GM13977 (cell line): ENCODE measurements at regions not wholly inside any gene's neighbourhood (a gene's known extent, or its start where the extent isn't known, plus 50 kb on each side); places are given as distances from the start of the nearest gene placed in this dataset.

ENCODE experiments used
- DNase-seq: peaks from one replicate; pipeline ENCODE4 v3.0.0; 2012; ENCODE audit warnings: low spot score
- in situ Hi-C: fragments of 300-500 bp; cut with MboI; formaldehyde crosslinking; loops from one replicate; pipeline ENCODE4 v1.12.0; 2022; ENCODE audit warnings: low sequenced_read_pairs, low pct_unique_long_range_greater_than_20kb, mixed read lengths, inconsistent platforms; ENCODE audit not compliant: unreplicated experiment
- TF ChIP-seq, protein P1 (sequence below): IDR thresholded peaks from 2 replicates; pipeline ENCODE4 v1.5.1; 2012; ENCODE audit warnings: mild to moderate bottlenecking, control low read depth; ENCODE audit not compliant: insufficient read depth; ENCODE audit errors: extremely low read depth, missing control alignments

DNA sequence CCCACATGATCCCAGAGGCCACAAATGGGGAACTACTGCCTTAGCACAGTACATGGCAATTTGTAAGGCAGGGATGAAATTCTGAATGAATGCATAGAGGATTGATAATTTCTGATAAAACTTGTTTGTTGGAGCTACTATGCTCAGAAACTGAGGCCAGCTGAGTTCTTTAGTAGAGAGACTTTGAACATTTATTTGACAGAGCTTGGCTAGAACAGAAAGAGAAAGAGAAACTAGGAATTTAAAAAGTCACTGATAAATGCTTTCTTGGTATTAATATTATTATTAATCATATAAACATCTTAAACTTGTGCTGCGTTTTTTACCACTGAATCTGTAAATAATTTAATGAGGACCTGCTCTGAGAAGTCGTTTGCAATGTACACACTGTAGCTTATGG is 923.7 kb upstream of the CNTNAP5 start:
- TF ChIP-seq, protein P1, sequence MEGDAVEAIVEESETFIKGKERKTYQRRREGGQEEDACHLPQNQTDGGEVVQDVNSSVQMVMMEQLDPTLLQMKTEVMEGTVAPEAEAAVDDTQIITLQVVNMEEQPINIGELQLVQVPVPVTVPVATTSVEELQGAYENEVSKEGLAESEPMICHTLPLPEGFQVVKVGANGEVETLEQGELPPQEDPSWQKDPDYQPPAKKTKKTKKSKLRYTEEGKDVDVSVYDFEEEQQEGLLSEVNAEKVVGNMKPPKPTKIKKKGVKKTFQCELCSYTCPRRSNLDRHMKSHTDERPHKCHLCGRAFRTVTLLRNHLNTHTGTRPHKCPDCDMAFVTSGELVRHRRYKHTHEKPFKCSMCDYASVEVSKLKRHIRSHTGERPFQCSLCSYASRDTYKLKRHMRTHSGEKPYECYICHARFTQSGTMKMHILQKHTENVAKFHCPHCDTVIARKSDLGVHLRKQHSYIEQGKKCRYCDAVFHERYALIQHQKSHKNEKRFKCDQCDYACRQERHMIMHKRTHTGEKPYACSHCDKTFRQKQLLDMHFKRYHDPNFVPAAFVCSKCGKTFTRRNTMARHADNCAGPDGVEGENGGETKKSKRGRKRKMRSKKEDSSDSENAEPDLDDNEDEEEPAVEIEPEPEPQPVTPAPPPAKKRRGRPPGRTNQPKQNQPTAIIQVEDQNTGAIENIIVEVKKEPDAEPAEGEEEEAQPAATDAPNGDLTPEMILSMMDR, result no peak
- no peak for DNase-seq
- in situ Hi-C loops, result no loop called here

- TF ChIP-seq, protein P1, result no peak
- in situ Hi-C loops, result no loop called here
These were observed 921.2 kb upstream of the CNTNAP5 start for GRCh38 chr2:123103902-123104301.

GRCh38 chr2:123116595-123116994 is 908.5 kb upstream of the CNTNAP5 start:
- in situ Hi-C loops, result no loop called here
- DNase-seq, result no peak
- TF ChIP-seq, protein P1, result no peak

More at GRCh38 chr2:123103902-123104301, 921.2 kb upstream of the CNTNAP5 start:
- DNase-seq, result no peak

DNA sequence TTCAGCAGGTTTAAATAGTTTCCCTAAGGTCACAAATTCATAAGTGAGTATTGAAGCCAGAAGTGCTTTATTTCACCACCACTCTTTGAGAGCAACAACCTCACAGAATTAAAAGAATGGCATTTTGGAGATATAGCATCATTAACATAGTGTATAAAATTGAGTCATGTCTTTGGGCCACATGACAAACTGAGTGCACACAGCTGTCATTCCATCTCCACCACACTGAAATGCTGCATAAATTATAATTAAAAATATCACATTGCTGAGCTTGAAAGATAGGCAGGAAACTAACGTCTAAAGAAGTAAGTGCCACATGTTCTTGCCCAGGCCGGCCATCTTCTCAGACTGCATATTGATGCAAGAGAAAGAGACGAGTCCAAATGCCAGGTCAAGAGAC is 897.9 kb upstream of the CNTNAP5 start:
- DNase-seq, result no peak
- TF ChIP-seq, protein P1, result no peak
- in situ Hi-C loops, result no loop called here

- in situ Hi-C loops, result no loop called here
- TF ChIP-seq, protein P1, result no peak
- no peak for DNase-seq
These were observed 896.1 kb upstream of the CNTNAP5 start for GRCh38 chr2:123128951-123129350.

DNA sequence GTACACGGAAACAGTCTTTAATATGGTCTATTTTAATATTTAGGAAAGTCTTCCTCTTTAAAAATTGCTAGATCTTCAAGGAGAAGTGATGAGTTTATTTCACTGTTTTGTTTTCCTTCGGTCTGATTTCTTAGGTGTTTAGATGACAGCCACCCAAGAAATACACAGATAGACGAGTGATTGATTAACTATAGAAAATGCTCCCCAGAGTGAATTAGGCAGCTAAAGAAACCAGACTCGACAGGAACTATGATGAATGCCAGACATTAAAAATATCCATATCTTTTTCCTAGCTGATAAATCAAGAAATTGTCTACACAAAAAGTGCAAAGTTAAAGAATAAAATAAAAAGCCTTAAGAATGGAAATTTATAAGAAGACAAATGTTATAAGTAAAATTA is 888.7 kb upstream of the CNTNAP5 start:
- TF ChIP-seq, protein P1, result no peak
- DNase-seq, result no peak
- in situ Hi-C loops, result no loop called here

DNA sequence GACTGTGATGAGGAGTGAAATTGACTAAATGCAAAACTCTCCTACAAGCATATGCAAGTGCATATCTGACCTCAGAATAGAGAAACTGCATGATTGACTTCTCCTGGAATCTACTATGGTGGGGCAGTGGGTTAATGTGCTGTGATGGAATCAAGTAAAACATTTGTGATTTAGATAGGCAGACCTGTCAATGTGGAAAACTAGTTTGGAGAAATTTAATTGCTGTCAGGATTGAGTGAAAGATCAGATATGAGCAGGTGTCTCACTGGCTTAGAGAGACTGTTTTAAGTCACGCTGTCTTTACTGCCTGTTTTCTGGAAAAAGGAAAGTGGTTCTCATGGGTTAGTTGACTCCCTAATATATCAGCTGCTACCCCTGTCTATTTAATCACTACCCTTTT is 881.0 kb upstream of the CNTNAP5 start:
- TF ChIP-seq, protein P1, result no peak
- in situ Hi-C loops, result no loop called here
- no peak for DNase-seq
